Glutamatergic neuron (in vitro differentiated cells): ENCODE measurements at regions not wholly inside any gene's neighbourhood (a gene's known extent, or its start where the extent isn't known, plus 50 kb on each side); places are given as distances from the start of the nearest gene placed in this dataset.

Source experiments
- DNase-seq: peaks from one replicate; pipeline ENCODE4 v3.0.0; 2022
- H3K27ac Mint-ChIP-seq: one replicate; pipeline ENCODE4 v1.8.0; 2020; ENCODE audit warnings: mild to moderate bottlenecking, mixed read lengths, inconsistent platforms; ENCODE audit not compliant: unreplicated experiment
- H3K27me3 Mint-ChIP-seq: one replicate; pipeline ENCODE4 v1.8.0; 2020; ENCODE audit warnings: mild to moderate bottlenecking, moderate library complexity, mixed read lengths, inconsistent platforms; ENCODE audit not compliant: unreplicated experiment
- H3K36me3 Mint-ChIP-seq: one replicate; pipeline ENCODE4 v1.8.0; 2020; ENCODE audit warnings: mild to moderate bottlenecking, mixed read lengths, inconsistent platforms; ENCODE audit not compliant: unreplicated experiment
- H3K4me1 Mint-ChIP-seq: one replicate; pipeline ENCODE4 v1.8.0; 2020; ENCODE audit warnings: mild to moderate bottlenecking, low read depth, mixed read lengths, inconsistent platforms; ENCODE audit not compliant: unreplicated experiment
- H3K4me3 Mint-ChIP-seq: one replicate; pipeline ENCODE4 v1.8.0; 2020; ENCODE audit warnings: mild to moderate bottlenecking, mixed read lengths, inconsistent platforms; ENCODE audit not compliant: unreplicated experiment
- H3K9me3 Mint-ChIP-seq: one replicate; pipeline ENCODE4 v1.8.0; 2020; ENCODE audit warnings: mild to moderate bottlenecking, moderate library complexity, mixed read lengths, inconsistent platforms; ENCODE audit not compliant: unreplicated experiment
- TF ChIP-seq, protein P1 (sequence below): fragments of 200-600 bp; sonication (generic); IDR thresholded peaks from one replicate; pipeline ENCODE4 v1.5.0; 2021; ENCODE audit not compliant: partially characterized antibody, unreplicated experiment

DNA sequence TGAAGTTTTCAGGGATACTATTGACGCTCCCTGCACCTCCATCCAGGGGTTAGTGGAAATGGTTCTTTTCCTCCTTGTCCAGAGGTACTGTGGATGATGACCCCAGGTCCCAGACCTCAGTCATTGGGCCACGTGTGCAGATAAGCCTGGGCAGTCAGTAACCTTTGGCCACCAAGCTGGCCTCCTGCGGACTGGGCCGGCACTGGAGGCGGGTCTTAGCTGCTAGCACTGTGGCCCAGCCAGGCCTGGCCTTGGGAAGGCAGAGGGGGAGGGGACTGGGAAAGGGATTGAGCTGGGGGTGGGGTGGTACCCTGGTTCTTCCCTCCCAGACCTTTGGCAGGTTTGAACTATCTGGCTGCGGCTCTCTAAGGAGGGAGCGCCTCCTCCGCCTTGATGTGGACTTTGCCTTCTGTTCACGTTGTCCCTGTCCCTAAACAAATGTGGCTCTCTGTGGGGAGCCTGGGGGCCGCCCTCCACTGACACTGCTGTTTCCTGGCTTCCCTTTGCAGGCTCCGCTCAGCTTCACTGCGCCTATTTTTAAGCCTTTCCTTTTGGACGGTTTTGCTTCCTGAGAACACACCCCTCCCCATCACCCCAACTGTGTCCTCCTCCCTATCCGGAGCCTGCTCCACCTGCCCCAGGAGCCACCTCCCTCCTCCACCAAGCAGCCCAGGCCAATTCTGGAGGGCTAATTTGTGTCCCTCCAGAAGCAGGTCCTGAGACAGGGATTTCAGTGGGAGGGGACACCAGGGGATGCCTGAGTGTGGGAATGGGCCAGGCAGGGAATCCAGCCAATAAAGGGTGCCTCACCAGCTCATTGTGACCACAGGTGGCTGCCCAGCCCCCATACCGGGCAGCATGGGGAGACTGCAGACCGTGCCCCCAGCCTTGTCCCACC, 251.9 kb downstream of the SEC14L1 start:
- Mint-ChIP-seq H3K4me3 (no peak overlapping the region), H3K27me3 (peaks cover 9% of the 10 kb centered on the region), H3K9me3 (peaks cover 7% of the 10 kb centered on the region), H3K27ac (peak overlapping the region; percentile 68), H3K4me1 (peaks cover 52% of the 10 kb centered on the region), H3K36me3 (no peaks in the 10 kb centered on the region)
- TF ChIP-seq, protein P1, sequence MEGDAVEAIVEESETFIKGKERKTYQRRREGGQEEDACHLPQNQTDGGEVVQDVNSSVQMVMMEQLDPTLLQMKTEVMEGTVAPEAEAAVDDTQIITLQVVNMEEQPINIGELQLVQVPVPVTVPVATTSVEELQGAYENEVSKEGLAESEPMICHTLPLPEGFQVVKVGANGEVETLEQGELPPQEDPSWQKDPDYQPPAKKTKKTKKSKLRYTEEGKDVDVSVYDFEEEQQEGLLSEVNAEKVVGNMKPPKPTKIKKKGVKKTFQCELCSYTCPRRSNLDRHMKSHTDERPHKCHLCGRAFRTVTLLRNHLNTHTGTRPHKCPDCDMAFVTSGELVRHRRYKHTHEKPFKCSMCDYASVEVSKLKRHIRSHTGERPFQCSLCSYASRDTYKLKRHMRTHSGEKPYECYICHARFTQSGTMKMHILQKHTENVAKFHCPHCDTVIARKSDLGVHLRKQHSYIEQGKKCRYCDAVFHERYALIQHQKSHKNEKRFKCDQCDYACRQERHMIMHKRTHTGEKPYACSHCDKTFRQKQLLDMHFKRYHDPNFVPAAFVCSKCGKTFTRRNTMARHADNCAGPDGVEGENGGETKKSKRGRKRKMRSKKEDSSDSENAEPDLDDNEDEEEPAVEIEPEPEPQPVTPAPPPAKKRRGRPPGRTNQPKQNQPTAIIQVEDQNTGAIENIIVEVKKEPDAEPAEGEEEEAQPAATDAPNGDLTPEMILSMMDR, result no peak
- no peak for DNase-seq

DNA sequence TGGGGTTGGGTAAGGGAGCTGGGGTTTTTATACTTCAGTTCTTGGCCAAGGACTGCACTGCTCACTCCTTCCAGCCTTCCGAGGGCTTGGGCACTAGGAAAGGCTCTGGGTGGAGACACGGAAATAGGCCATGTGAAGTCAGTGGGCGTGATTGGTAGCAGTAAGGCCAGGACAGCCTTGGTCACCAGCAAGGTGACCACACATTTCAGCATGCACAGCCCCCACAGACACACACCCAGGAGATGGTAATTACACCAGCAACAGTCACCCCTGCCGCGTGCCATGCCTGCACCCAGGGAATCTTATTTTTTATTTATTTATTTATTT, 252.5 kb downstream of the SEC14L1 start:
- H3K4me1 Mint-ChIP-seq, result peaks cover 50% of the 10 kb centered on the region
- no peak for DNase-seq
- H3K27me3 Mint-ChIP-seq, result peaks cover 9% of the 10 kb centered on the region
- H3K27ac Mint-ChIP-seq, result no peak overlapping the region
- TF ChIP-seq, protein P1, result no peak
- H3K9me3 Mint-ChIP-seq, result peaks cover 7% of the 10 kb centered on the region
- no peak overlapping the region for H3K4me3 Mint-ChIP-seq
- H3K36me3 Mint-ChIP-seq, result no peaks in the 10 kb centered on the region

DNA sequence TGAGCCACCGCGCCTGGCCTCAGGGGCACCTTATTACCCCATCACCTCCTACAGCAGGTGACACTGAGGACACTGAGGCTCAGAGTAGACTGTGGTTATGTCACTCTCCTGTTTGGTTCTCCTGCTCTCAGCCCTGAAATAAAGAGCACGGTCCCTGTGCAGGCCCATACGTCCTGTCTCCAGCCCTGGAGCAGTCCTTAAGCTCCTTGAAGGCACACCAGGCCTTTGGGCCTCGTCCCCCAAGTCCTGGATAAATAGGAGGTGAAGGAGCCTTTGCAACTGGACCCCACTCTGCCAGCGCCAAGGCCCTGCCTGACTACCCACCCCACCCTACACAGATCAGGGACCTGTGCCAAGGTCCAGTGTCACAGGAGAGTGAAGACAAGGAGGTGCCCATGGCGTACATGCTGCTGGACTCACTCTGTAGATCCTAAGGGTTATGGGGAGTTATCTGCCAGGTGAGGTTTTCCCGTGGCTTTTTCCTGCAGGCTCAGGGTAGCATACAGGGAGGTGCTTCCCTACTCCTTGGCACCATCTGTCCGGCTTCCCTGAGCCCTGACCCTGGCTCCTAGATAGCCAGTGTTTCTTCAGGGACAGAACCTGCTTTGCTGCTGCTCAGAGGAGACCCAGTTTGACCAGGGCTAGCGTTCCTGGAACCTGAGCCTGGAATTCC, 253.2 kb downstream of the SEC14L1 start:
- no peak for DNase-seq
- peaks cover 9% of the 10 kb centered on the region for H3K27me3 Mint-ChIP-seq
- peaks cover 49% of the 10 kb centered on the region for H3K4me1 Mint-ChIP-seq
- no peaks in the 10 kb centered on the region for H3K36me3 Mint-ChIP-seq
- H3K4me3 Mint-ChIP-seq, result no peak overlapping the region
- H3K9me3 Mint-ChIP-seq, result peaks cover 7% of the 10 kb centered on the region
- TF ChIP-seq, protein P1, result no peak
- no peak overlapping the region for H3K27ac Mint-ChIP-seq

DNA sequence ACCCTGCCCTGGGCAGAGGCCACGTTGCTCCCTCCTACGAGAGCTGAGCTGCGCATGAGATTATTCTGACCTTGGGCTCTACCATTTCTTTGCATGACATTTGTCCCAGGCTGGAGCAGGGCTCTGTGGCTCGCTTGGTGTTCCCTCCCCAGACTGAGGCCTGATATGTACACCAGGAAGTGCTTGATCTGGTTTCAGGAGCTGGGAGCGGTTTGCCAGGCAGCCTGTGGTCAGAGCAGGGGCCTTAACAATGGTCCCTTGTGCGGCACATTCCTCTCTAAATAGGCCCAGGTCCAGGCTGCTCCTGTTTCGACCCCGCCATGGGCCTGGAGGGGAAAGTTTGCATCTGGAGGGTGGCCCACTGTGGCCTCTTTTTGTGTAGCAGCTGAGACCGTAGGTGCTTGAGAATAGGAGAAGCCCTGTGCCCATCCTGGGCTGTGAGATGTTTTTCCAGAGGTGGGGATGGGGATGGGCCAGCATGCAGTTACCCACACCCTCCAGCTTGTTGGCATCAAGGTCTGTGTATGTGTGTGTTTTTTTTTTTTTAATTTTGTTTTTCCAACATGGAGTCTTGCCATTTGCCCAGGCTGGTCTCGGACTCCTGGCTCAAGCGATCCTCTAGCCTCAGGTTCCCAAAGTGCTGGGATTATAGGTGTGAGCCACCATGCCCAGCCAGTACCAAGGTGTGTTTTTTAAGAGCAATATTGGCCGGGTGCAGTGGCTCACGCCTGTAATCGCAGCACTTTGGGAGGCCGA, 253.9 kb downstream of the SEC14L1 start:
- TF ChIP-seq, protein P1, result no peak
- Mint-ChIP-seq H3K9me3 (peaks cover 7% of the 10 kb centered on the region), H3K27ac (no peak overlapping the region), H3K36me3 (no peaks in the 10 kb centered on the region), H3K4me3 (no peak overlapping the region), H3K4me1 (peaks cover 43% of the 10 kb centered on the region), H3K27me3 (peaks cover 9% of the 10 kb centered on the region)
- DNase-seq, result no peak
